ENCODE measurements at regions not wholly inside any gene's neighbourhood (a gene's known extent, or its start where the extent isn't known, plus 50 kb on each side); places are given as distances from the start of the nearest gene placed in this dataset.
"Not testable (repeated sequence)": the region's sequence is repeated elsewhere in the genome, so short reads cannot be mapped to it uniquely, and the experiment has no call there.

DNA sequence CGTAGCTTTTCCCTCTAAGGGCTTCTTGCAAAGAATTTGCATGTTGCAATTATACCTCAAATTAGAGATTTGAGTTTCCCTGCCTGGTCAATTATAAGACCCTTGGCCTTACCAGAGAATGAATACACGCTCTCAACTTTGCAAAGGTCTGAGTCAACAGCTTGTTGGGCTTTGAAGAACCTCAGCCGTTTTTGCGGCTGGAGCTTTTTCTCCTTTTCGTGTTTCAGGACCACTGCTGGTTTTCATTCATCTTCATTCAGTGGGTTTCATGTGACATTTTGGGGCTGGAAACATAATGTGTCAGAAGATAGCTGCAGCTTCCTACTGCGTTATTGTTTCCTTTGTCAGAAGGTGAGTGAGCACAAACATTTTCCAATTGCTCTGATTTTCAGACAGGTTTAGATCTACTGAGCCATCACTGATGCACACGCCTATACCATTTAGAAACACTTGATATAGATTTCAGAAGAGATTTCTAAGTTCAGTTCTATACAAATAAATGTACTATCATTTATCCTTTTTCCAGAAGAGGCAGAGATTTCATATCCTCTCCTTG lies 152.3 kb downstream of the SPDYE17 start:
- TF ChIP-seq EZH2phosphoT487 (IDR thresholded peaks at IDR 0.05; ENCODE audit: borderline replicate concordance, low read depth, low read length), result not testable (repeated sequence)
- TF ChIP-seq, protein P1, sequence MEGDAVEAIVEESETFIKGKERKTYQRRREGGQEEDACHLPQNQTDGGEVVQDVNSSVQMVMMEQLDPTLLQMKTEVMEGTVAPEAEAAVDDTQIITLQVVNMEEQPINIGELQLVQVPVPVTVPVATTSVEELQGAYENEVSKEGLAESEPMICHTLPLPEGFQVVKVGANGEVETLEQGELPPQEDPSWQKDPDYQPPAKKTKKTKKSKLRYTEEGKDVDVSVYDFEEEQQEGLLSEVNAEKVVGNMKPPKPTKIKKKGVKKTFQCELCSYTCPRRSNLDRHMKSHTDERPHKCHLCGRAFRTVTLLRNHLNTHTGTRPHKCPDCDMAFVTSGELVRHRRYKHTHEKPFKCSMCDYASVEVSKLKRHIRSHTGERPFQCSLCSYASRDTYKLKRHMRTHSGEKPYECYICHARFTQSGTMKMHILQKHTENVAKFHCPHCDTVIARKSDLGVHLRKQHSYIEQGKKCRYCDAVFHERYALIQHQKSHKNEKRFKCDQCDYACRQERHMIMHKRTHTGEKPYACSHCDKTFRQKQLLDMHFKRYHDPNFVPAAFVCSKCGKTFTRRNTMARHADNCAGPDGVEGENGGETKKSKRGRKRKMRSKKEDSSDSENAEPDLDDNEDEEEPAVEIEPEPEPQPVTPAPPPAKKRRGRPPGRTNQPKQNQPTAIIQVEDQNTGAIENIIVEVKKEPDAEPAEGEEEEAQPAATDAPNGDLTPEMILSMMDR (conservative IDR thresholded peaks at IDR 0.05; ENCODE audit: low read length), result not testable (repeated sequence)

Data from OCI-LY7 (cell line).